WTC11 (cell line): ENCODE measurements at regions not wholly inside any gene's neighbourhood (a gene's known extent, or its start where the extent isn't known, plus 50 kb on each side); places are given as distances from the start of the nearest gene placed in this dataset.

Experiments
- ATAC-seq: fragments of 200-7000 bp; cut with Tn5 transposase; 2 replicates; pipeline ENCODE4 v1.10.0; 2021; ENCODE audit warnings: mild to moderate bottlenecking, moderate library complexity
- CTCF ChIA-PET: fragments of 300-600 bp; sonication (Branson Sonifier 250); formaldehyde crosslinking; loops from one replicate; lab custom pipeline; 2021; ENCODE audit warnings: antibody characterized with exemption; lab: Charles Lee
- POLR2A ChIA-PET: fragments of 350-600 bp; sonication (Branson Sonifier 250); formaldehyde crosslinking; loops from one replicate; lab custom pipeline; 2021; ENCODE audit warnings: antibody characterized with exemption; lab: Charles Lee
- DNase-seq: peaks from one replicate; pipeline ENCODE4 v3.0.0; 2021; ENCODE audit warnings: low spot score
- H3K27ac Mint-ChIP-seq: 2 replicates; pipeline ENCODE4 v1.8.0; 2021; ENCODE audit warnings: mixed read lengths
- H3K27me3 Mint-ChIP-seq: 2 replicates; pipeline ENCODE4 v1.8.0; 2021; ENCODE audit warnings: low read depth, mild to moderate bottlenecking, moderate library complexity, mixed read lengths
- H3K36me3 Mint-ChIP-seq: 2 replicates; pipeline ENCODE4 v1.8.0; 2021; ENCODE audit warnings: mixed read lengths
- H3K4me1 Mint-ChIP-seq: 2 replicates; pipeline ENCODE4 v1.8.0; 2022; ENCODE audit warnings: mixed read lengths
- H3K4me3 Mint-ChIP-seq: 2 replicates; pipeline ENCODE4 v1.8.0; 2021; ENCODE audit warnings: mild to moderate bottlenecking, moderate library complexity, mixed read lengths
- H3K9me3 Mint-ChIP-seq: 2 replicates; pipeline ENCODE4 v1.8.0; 2021; ENCODE audit warnings: mixed read lengths
- E2F1 ChIP-seq: sonication (generic); formaldehyde crosslinking; IDR thresholded peaks from 2 replicates; pipeline ENCODE4 v1.8.0; 2022; ENCODE audit warnings: mild to moderate bottlenecking, missing genetic modification reagents
- E2F4 ChIP-seq: sonication (generic); formaldehyde crosslinking; IDR thresholded peaks from 2 replicates; pipeline ENCODE4 v1.8.1; 2022; ENCODE audit warnings: low read depth, mild to moderate bottlenecking, moderate library complexity, missing genetic modification reagents, borderline replicate concordance
- ELF4 ChIP-seq: sonication (generic); formaldehyde crosslinking; IDR thresholded peaks from 2 replicates; pipeline ENCODE4 v1.8.1; 2022; ENCODE audit warnings: low read depth, mild to moderate bottlenecking, moderate library complexity, missing genetic modification reagents
- EMX1 ChIP-seq: fragments of 250-450 bp; sonication (Bioruptor Pico); IDR thresholded peaks from 2 replicates; pipeline ENCODE4 v1.8.0; 2021; ENCODE audit warnings: mild to moderate bottlenecking
- FOXJ3 ChIP-seq: sonication (generic); formaldehyde crosslinking; IDR thresholded peaks from 2 replicates; pipeline ENCODE4 v1.9.0; 2021; ENCODE audit warnings: missing genetic modification reagents, mild to moderate bottlenecking, borderline replicate concordance
- GABPB1 ChIP-seq: sonication (generic); formaldehyde crosslinking; IDR thresholded peaks from 2 replicates; pipeline ENCODE4 v1.8.1; 2023; ENCODE audit warnings: mild to moderate bottlenecking, missing genetic modification reagents
- IRF2 ChIP-seq: sonication (generic); formaldehyde crosslinking; IDR thresholded peaks from 2 replicates; pipeline ENCODE4 v1.8.0; 2022; ENCODE audit warnings: low read depth, missing genetic modification reagents, borderline replicate concordance
- NFATC4 ChIP-seq: fragments of 250-450 bp; sonication (Bioruptor Pico); IDR thresholded peaks from 2 replicates; pipeline ENCODE4 v1.9.0; 2021; ENCODE audit warnings: mild to moderate bottlenecking
- NFE2L1 ChIP-seq: sonication (generic); formaldehyde crosslinking; IDR thresholded peaks from 2 replicates; pipeline ENCODE4 v1.8.1; 2023; ENCODE audit warnings: missing genetic modification reagents
- NR2C2 ChIP-seq: sonication (generic); formaldehyde crosslinking; IDR thresholded peaks from 2 replicates; pipeline ENCODE4 v1.8.0; 2022; ENCODE audit warnings: mild to moderate bottlenecking, missing genetic modification reagents
- PRDM15 ChIP-seq: sonication (generic); formaldehyde crosslinking; IDR thresholded peaks from 2 replicates; pipeline ENCODE4 v1.8.0; 2022; ENCODE audit warnings: missing genetic modification reagents
- TEAD1 ChIP-seq: sonication (generic); formaldehyde crosslinking; IDR thresholded peaks from 2 replicates; pipeline ENCODE4 v1.8.0; 2022; ENCODE audit warnings: mild to moderate bottlenecking, missing genetic modification reagents
- TEAD4 ChIP-seq: sonication (generic); formaldehyde crosslinking; IDR thresholded peaks from 2 replicates; pipeline ENCODE4 v1.8.0; 2022; ENCODE audit warnings: mild to moderate bottlenecking, missing genetic modification reagents
- ZBTB21 ChIP-seq: sonication (generic); formaldehyde crosslinking; IDR thresholded peaks from 2 replicates; pipeline ENCODE4 v1.8.1; 2023; ENCODE audit warnings: mild to moderate bottlenecking, missing genetic modification reagents, borderline replicate concordance
- ZNF232 ChIP-seq: sonication (generic); formaldehyde crosslinking; IDR thresholded peaks from 2 replicates; pipeline ENCODE4 v1.8.0; 2022; ENCODE audit warnings: mild to moderate bottlenecking, missing genetic modification reagents
- ZNF396 ChIP-seq: fragments of 250-450 bp; sonication (Bioruptor Pico); IDR thresholded peaks from 2 replicates; pipeline ENCODE4 v1.8.0; 2021; ENCODE audit warnings: mild to moderate bottlenecking, moderate library complexity, borderline replicate concordance
- ZNF671 ChIP-seq: fragments of 250-450 bp; sonication (Bioruptor Pico); IDR thresholded peaks from 2 replicates; pipeline ENCODE4 v1.8.0; 2021; ENCODE audit warnings: mild to moderate bottlenecking

- no peak for TF ChIP-seq ZNF671
These were observed 810.0 kb upstream of the NEGR1 start (continued) for GRCh38 chr1:73092383-73092782.

GRCh38 chr1:73066866-73067265, 784.5 kb upstream of the NEGR1 start:
- no peak for ATAC-seq
- DNase-seq, result no peak
- POLR2A ChIA-PET, result no interaction called here

GRCh38 chr1:73065339-73066041, 783.2 kb upstream of the NEGR1 start:
- CTCF ChIA-PET, result interaction anchor here (1.3 kb wide), 1 partner anchor 341 kb away, joined by 3 read pairs; no protein-coding TSS in a partner anchor
- DNase-seq, result peak; percentile 27
- Mint-ChIP-seq H3K27ac (peak overlapping the region; percentile 41), H3K27me3 (no peaks in the 10 kb centered on the region; the same call in 1 of the 2 replicates), H3K36me3 (peaks cover 27% of the 10 kb centered on the region), H3K9me3 (peaks cover 27% of the 10 kb centered on the region), H3K4me1 (peaks cover 24% of the 10 kb centered on the region), H3K4me3 (no peak overlapping the region)
- ATAC-seq, result peak; percentile 97
- POLR2A ChIA-PET, result no interaction called here
- TF ChIP-seq E2F1 (CRISPR knock-in tag), result no peak
- no peak for TF ChIP-seq NFATC4 (CRISPR knock-in tag)
- no peak for TF ChIP-seq E2F4 (CRISPR knock-in tag)
- no peak for TF ChIP-seq EMX1 (CRISPR knock-in tag)

More at GRCh38 chr1:73066866-73067265, 784.5 kb upstream of the NEGR1 start:
- TF ChIP-seq NR2C2 (CRISPR knock-in tag) (no peak), PRDM15 (CRISPR knock-in tag) (no peak), FOXJ3 (CRISPR knock-in tag) (no peak), IRF2 (CRISPR knock-in tag) (no peak), ZNF396 (no peak), ELF4 (no peak), NFE2L1 (CRISPR knock-in tag) (no peak), ZNF232 (no peak), ZBTB21 (no peak), TEAD1 (no peak), GABPB1 (CRISPR knock-in tag) (no peak), TEAD4 (no peak)
- Mint-ChIP-seq H3K9me3 (peaks cover 21% of the 10 kb centered on the region), H3K4me3 (no peak overlapping the region), H3K27ac (peak overlapping the region; percentile 81; the same call in 1 of the 2 replicates), H3K36me3 (peaks cover 20% of the 10 kb centered on the region), H3K27me3 (no peaks in the 10 kb centered on the region), H3K4me1 (peaks cover 24% of the 10 kb centered on the region)
- CTCF ChIA-PET, result interaction anchor here (1.3 kb wide), 1 partner anchor 342 kb away, joined by 3 read pairs; no protein-coding TSS in a partner anchor
